Cardiac fibroblast (primary cell): ENCODE measurements at regions not wholly inside any gene's neighbourhood (a gene's known extent, or its start where the extent isn't known, plus 50 kb on each side); places are given as distances from the start of the nearest gene placed in this dataset.

Experiments
- DNase-seq, 2 donors: peaks; one replicate each; pipeline versions ENCODE4 v3.0.0 to v3.0.0-alpha.2; 2010; ENCODE audit warnings: low read depth in 2 of 2
- H3K4me3 ChIP-seq, 2 donors: replicated peaks in 1 of 2; 1 replicate in 1 of 2; 2 replicates in 1 of 2; pipeline ENCODE4 v1.5.1; 2011; ENCODE audit warnings: low read depth in 2 of 2, low read length in 2 of 2, mild to moderate bottlenecking in 2 of 2, moderate library complexity in 1 of 2
- CTCF ChIP-seq: IDR thresholded peaks from one replicate; pipeline ENCODE4 v1.5.1; 2011; ENCODE audit warnings: low read depth, mild to moderate bottlenecking, low read length, inconsistent platforms

- DNase-seq = peak; percentile 53 to 83
- no peak overlapping the region for H3K4me3 ChIP-seq
- TF ChIP-seq CTCF = no peak
Measured at GRCh38 chr5:43780586-43780985, 177.6 kb downstream of the NNT start.

GRCh38 chr5:43774881-43775399 is 172.0 kb downstream of the NNT start:
- no peak for DNase-seq
- no peak overlapping the region for H3K4me3 ChIP-seq
- TF ChIP-seq CTCF = no peak

GRCh38 chr5:43773478-43773844 is 170.5 kb downstream of the NNT start:
- no peak overlapping the region for H3K4me3 ChIP-seq
- peak; percentile 87 to 92 for DNase-seq
- no peak for TF ChIP-seq CTCF

- TF ChIP-seq CTCF = no peak
- DNase-seq = peak; percentile 86 to 89
- H3K4me3 ChIP-seq = no peak overlapping the region
Measured at GRCh38 chr5:43772764-43773477, 169.9 kb downstream of the NNT start.

GRCh38 chr5:43772458-43772763 is 169.4 kb downstream of the NNT start:
- TF ChIP-seq CTCF = no peak
- DNase-seq = no peak
- H3K4me3 ChIP-seq = no peak overlapping the region

- H3K4me3 ChIP-seq = no peak overlapping the region
- TF ChIP-seq CTCF = no peak
- DNase-seq = no peak
Measured at GRCh38 chr5:43771611-43772031, 168.6 kb downstream of the NNT start.
